ENCODE measurements at regions not wholly inside any gene's neighbourhood (a gene's known extent, or its start where the extent isn't known, plus 50 kb on each side); places are given as distances from the start of the nearest gene placed in this dataset.

GRCh38 chr9:14961372-14962068, 51.3 kb upstream of the FREM1 start:
- no peak for TF ChIP-seq CTCF (conservative IDR thresholded peaks at IDR 0.05; ENCODE audit: low read length)
- TF ChIP-seq EZH2phosphoT487 (IDR thresholded peaks at IDR 0.05; ENCODE audit: borderline replicate concordance, low read depth, low read length): no peak

Measured in OCI-LY7 (cell line).